ENCODE measurements at regions not wholly inside any gene's neighbourhood (a gene's known extent, or its start where the extent isn't known, plus 50 kb on each side); places are given as distances from the start of the nearest gene placed in this dataset.
A peak's percentile ranks its signal among the peaks of the same experiment; 100 is the strongest.

DNA sequence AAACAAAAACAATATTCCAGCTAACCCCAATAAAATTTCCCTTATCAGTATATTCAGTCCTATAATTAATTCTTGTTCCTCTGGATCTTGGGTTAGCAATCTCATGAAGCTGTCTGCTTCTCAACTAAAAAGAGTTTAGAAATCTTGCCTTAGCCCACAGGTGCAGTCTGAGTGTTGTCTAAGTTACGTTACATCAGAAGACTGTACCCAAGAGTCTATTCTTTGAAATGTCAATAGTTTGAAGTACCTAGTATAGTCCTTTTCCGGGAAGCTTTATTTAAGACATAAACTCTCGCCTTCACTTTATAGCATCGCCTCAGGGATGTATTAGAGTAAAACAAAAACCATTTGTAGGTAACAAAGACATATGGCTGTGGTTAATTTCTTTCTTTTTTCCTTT lies 465.1 kb downstream of the FUT8 start:
- ATAC-seq (no peak), DNase-seq (no peak)
- H3K36me3 Mint-ChIP-seq (ENCODE audit: low read depth), result no peaks in the 10 kb centered on the region
- no peak overlapping the region for H3K4me3 Mint-ChIP-seq
- H3K9me3 Mint-ChIP-seq, result no peaks in the 10 kb centered on the region
- H3K27ac Mint-ChIP-seq, result no peak overlapping the region
- no peaks in the 10 kb centered on the region for H3K27me3 Mint-ChIP-seq
- H3K4me1 Mint-ChIP-seq, result peaks cover 37% of the 10 kb centered on the region

DNA sequence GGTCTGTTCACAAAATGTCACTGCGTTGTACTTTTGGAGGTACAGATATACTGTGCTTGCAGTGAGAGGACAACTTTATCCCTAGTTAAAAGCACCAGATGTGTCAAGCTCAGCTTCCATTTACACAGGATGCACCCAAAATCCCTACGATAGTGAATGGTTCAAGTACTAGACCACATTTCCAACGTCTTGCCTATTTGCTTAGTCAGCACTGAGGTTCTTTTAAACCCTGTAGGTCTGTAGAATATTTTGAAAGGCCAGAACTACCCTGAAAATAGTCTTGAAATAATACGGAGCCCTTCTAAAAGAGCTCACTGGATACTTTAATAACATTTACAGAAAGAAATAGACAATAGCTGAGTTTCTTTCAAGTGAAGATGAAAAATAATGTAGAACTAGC lies 466.1 kb downstream of the FUT8 start:
- no peak overlapping the region for H3K27ac Mint-ChIP-seq
- no peaks in the 10 kb centered on the region for H3K27me3 Mint-ChIP-seq
- H3K4me3 Mint-ChIP-seq, result no peak overlapping the region
- no peaks in the 10 kb centered on the region for H3K36me3 Mint-ChIP-seq (ENCODE audit: low read depth)
- DNase-seq (no peak), ATAC-seq (no peak)
- peaks cover 37% of the 10 kb centered on the region for H3K4me1 Mint-ChIP-seq
- peaks cover under 1% of the 10 kb centered on the region for H3K9me3 Mint-ChIP-seq

DNA sequence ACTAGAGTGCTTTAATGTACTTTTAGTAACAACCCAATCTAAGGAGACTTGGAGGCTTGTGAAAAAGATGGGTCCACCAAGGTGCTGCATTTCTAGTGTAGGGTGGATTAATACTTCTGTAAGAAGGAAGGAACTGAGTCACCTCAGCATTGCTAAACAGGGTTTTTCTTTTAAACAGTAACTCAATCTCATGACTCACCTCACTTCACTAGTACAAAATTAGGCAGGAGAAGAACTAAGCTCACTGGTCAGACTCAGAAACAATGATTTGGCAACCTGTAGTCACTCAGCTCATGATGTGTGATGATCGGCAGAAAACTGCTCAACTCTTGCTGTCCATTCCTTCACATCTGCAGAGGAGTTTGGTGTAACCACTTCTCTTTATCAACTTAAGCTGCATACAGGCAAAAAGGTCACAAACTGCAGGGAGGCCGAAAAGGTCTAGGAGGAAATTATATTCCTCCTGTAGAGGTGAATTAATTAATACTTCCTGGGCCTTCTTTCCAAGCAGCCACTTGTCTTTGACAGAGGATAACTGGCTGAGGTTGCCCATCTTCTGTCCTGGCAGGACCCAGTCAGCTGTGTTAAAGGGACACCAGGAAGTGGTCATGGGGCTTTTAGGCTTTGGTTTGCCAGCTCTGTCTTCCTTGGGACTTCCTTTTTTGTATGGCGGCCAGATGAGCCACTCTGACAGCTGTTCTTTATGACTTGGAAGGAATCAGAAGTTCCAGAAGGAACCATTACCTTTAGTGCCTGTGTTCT lies 466.9 kb downstream of the FUT8 start:
- Mint-ChIP-seq H3K27me3 (no peaks in the 10 kb centered on the region), H3K4me1 (peaks cover 37% of the 10 kb centered on the region), H3K9me3 (peaks cover 6% of the 10 kb centered on the region), H3K4me3 (no peak overlapping the region), H3K27ac (peak overlapping the region; percentile 5), H3K36me3 (ENCODE audit: low read depth) (no peaks in the 10 kb centered on the region)
- ATAC-seq (peak; percentile 98), DNase-seq (no peak)

DNA sequence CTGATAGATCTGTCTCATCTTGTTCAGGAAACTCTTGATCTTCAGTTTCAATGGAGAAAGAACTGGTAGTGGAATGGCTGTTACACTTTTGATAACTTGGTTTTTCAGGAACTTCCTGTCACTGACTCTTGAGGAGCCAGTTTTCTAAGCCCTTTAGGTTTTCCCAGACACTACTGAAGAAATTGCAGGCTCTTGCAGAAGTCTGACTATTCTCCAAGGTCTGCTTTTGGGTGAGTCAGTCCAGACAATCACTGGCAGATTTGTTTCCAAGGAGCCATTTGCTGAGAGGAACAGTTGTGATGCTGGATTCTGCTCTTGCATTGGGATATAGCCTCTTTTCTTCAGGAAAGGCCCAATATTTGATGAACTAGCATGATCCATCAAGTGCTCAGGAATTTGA lies 468.0 kb downstream of the FUT8 start:
- Mint-ChIP-seq H3K9me3 (peaks cover 6% of the 10 kb centered on the region), H3K4me1 (peaks cover 37% of the 10 kb centered on the region), H3K4me3 (no peak overlapping the region), H3K36me3 (ENCODE audit: low read depth) (no peaks in the 10 kb centered on the region), H3K27ac (no peak overlapping the region), H3K27me3 (no peaks in the 10 kb centered on the region)
- ATAC-seq (no peak), DNase-seq (no peak)

DNA sequence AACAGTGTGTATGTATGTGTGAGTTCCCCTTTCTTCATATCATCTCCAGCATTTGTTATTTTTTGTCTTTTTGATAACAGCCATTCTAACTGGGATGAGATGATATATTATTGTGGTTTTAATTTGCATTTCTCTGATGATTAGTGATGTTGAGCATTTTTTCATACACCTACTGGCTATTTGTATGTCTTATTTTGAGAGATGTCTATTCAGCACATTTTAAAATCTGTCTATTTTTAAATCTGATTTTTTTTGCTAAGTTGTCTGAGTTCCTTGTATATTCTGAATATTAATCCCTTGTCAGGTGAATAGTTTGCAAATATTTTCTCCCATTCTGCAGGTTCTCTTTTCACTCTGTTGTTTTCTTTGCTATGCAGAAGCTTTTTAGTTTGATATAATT lies 469.1 kb downstream of the FUT8 start:
- DNase-seq (no peak), ATAC-seq (no peak)
- Mint-ChIP-seq H3K9me3 (peaks cover 6% of the 10 kb centered on the region), H3K27me3 (no peaks in the 10 kb centered on the region), H3K4me3 (no peak overlapping the region), H3K36me3 (ENCODE audit: low read depth) (no peaks in the 10 kb centered on the region), H3K27ac (no peak overlapping the region), H3K4me1 (peaks cover 37% of the 10 kb centered on the region)

DNA sequence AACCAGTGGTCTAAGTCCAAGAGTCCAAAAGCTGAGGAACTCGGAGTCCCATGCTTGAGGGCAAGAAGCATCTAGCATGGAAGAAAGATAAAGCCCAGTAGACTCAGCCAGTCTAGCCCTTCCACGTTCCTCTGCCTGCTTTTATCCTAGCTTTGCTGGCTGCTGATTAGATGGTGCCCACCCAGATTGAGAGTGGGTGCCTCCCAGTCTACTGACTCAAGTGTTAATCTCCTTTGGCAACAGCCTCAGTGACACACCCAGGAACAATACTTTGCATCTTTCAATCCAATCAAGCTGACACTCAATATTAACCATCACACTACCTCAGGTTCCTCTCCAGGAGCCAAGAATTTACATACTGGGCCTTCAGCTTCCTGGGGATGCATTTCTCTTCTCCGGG lies 476.1 kb downstream of the FUT8 start:
- Mint-ChIP-seq H3K36me3 (ENCODE audit: low read depth) (no peaks in the 10 kb centered on the region), H3K27ac (no peak overlapping the region), H3K27me3 (no peaks in the 10 kb centered on the region), H3K9me3 (peaks cover 10% of the 10 kb centered on the region), H3K4me1 (no peaks in the 10 kb centered on the region), H3K4me3 (no peak overlapping the region)
- no peak for ATAC-seq
- DNase-seq, result no peak

DNA sequence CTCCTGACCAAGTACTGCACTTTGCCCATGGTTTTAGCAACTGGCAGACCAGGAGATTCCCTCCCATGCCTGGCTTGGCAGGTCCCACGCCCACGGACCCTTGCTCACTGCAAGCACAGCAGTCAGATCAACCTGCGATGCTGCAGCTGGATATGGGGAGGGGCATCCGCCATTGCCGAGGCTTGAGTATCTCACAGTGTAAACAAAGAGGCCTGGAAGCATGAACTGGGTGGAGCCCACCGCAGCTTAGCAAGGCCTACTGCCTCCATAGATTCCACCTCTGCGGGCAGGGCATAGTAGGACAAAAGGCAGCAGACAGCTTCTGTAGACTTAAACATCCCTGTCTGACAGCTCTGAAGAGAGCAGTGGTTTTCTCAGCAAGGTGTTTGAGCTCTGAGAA lies 479.8 kb downstream of the FUT8 start:
- Mint-ChIP-seq H3K36me3 (ENCODE audit: low read depth) (peaks cover 2% of the 10 kb centered on the region), H3K4me1 (no peaks in the 10 kb centered on the region), H3K27ac (no peak overlapping the region), H3K27me3 (no peaks in the 10 kb centered on the region), H3K4me3 (no peak overlapping the region), H3K9me3 (peaks cover 24% of the 10 kb centered on the region)
- DNase-seq (no peak), ATAC-seq (no peak)

DNA sequence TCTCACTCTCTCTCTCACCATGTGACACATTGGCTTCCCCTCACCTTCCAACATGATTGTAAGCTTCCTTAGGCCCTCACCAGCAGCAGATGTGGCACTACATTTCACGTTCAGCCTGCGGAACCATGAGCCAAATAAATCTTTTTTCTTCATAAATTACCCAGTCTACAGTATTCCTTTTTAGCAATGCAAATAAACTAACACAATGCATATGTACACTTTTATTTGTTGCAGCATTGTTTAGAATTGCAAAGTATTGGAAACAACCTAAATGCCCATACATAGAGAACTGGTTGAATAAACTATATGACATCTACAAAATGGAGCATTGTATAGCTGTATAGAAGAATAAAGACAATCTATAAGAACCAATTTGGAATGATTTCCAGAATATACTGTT lies 487.6 kb downstream of the FUT8 start:
- no peak for DNase-seq
- Mint-ChIP-seq H3K4me3 (no peak overlapping the region), H3K27ac (no peak overlapping the region), H3K4me1 (no peaks in the 10 kb centered on the region), H3K9me3 (peaks cover 29% of the 10 kb centered on the region), H3K27me3 (no peaks in the 10 kb centered on the region), H3K36me3 (ENCODE audit: low read depth) (peaks cover 3% of the 10 kb centered on the region)
- no peak for ATAC-seq

DNA sequence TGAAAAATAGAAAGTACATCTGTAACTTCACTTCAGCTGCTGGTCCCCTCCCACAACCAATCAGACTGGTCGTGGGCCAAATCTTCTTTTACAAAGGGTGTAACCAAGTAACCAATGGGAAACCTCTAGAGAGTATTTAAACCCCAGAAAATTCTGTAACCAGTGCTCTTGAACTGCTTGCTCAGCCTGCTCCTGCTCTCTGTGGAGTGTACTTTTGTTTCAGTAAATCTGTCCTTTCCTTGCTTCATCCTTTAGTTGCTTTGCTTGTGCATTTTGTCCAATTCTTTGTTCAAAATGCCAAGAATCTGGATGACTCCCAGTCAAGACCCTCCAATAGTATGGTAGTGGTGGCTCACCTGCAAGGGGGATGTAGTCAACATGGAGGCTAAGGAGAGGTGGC lies 489.1 kb downstream of the FUT8 start:
- H3K27me3 Mint-ChIP-seq, result no peaks in the 10 kb centered on the region
- H3K27ac Mint-ChIP-seq, result no peak overlapping the region
- no peak for DNase-seq
- peaks cover 23% of the 10 kb centered on the region for H3K9me3 Mint-ChIP-seq
- H3K4me3 Mint-ChIP-seq, result no peak overlapping the region
- H3K4me1 Mint-ChIP-seq, result no peaks in the 10 kb centered on the region
- ATAC-seq, result no peak
- H3K36me3 Mint-ChIP-seq (ENCODE audit: low read depth), result peaks cover 3% of the 10 kb centered on the region

DNA sequence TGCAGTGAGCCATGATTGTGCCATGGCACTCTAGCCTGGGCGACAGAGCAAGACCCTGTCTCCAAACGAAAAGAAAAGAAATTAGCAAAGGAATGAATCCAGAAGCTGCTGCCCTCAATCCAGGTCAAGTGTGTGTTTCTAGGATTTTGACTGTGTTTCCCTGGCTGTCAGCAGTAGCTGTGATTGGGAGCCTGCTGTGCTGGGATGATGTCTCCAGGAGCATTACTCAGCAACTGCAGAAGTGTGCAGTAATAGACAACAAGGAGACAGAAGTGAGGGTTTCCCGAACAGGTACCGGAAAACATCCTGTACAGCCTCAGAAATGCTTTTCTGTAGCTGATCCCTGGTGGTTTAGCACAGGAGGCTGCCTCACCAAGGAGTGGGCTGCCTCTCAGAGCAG lies 492.5 kb downstream of the FUT8 start:
- Mint-ChIP-seq H3K27ac (no peak overlapping the region), H3K4me3 (no peak overlapping the region), H3K9me3 (peaks cover 16% of the 10 kb centered on the region), H3K27me3 (no peaks in the 10 kb centered on the region), H3K36me3 (ENCODE audit: low read depth) (peaks cover 3% of the 10 kb centered on the region), H3K4me1 (no peaks in the 10 kb centered on the region)
- DNase-seq, result no peak
- no peak for ATAC-seq

DNA sequence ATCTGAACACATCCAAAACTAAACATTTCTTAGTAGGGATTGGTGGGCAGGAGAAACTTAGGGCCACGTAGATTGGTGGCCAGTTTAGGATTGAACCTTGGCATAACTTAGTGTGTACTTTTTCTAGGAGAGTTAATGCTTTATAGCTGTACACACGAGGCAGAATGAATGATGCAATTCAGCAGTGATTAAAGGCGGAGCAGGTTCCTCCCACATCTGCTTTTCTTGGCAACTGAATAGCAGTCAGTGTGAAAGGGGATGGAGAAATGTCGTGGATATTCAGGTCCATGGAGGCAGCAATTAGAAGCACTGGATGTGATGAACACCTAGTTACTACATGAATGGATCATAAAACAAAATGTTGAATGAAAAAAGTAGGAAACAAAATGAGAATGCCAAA lies 493.8 kb downstream of the FUT8 start:
- Mint-ChIP-seq H3K36me3 (ENCODE audit: low read depth) (no peaks in the 10 kb centered on the region), H3K4me1 (no peaks in the 10 kb centered on the region), H3K9me3 (peaks cover 5% of the 10 kb centered on the region), H3K27me3 (no peaks in the 10 kb centered on the region), H3K27ac (no peak overlapping the region), H3K4me3 (no peak overlapping the region)
- ATAC-seq, result no peak
- DNase-seq, result no peak

DNA sequence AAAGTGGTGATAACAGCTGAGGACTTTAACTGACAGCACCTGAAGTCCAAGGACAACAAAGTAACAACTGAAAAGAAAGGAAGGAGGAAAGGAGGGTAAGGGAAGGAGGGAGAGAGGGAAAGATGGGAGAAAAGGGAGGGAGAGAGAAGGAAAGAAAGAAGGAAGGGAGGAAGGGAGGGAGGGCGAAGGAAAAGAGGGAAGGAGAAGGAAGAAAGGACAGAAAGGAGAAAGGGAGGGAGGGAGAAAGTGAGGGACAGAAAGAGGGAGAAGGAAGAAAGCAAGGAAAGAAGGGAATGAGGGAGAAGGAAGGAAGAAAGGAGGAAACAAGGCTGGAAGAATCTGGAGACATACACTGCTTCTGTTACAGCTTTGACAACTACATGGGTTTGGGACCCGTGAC lies 494.4 kb downstream of the FUT8 start:
- no peaks in the 10 kb centered on the region for H3K36me3 Mint-ChIP-seq (ENCODE audit: low read depth)

DNA sequence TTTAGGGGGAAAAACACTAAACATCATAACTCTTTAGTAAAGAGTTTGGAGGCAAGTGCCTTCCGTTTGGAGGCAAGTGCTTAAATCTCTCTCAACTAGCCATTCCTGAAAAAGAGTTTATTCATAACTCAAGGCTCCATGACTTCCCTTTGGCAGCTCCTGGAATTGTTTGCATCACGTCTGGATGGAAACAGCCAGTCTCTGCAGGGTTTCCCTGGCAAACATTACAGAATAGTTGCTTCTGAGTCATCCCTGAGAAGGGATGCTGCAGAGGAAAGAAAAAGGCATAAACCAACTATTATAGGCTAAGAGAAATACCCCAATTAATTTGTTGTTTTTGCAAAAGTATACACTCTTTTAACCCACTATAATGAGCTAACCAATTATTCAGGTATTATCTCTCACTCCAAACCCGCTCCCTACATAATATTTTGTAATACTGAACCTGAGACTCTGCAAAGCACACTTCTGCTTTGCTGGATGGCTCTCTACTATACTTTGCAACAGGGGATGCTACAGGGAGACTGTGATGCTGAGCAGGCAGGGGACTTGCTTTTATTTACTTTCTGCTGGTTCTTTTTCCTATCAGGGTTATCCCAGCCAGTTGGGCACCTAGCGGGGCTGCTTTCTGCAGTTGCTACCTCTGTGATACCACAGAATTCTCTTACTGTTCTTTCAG lies 497.7 kb downstream of the FUT8 start:
- H3K36me3 Mint-ChIP-seq (ENCODE audit: low read depth), result no peaks in the 10 kb centered on the region
- ATAC-seq (no peak), DNase-seq (no peak)
- peaks cover 2% of the 10 kb centered on the region for H3K27me3 Mint-ChIP-seq
- H3K4me1 Mint-ChIP-seq, result peaks cover 12% of the 10 kb centered on the region
- H3K4me3 Mint-ChIP-seq, result no peak overlapping the region
- no peaks in the 10 kb centered on the region for H3K9me3 Mint-ChIP-seq
- no peak overlapping the region for H3K27ac Mint-ChIP-seq

More for the DNA sequence above, 494.4 kb downstream of the FUT8 start:
- ATAC-seq, result no peak
- Mint-ChIP-seq H3K4me1 (no peaks in the 10 kb centered on the region), H3K9me3 (no peaks in the 10 kb centered on the region), H3K27ac (no peak overlapping the region), H3K4me3 (no peak overlapping the region), H3K27me3 (no peaks in the 10 kb centered on the region)
- no peak for DNase-seq

DNA sequence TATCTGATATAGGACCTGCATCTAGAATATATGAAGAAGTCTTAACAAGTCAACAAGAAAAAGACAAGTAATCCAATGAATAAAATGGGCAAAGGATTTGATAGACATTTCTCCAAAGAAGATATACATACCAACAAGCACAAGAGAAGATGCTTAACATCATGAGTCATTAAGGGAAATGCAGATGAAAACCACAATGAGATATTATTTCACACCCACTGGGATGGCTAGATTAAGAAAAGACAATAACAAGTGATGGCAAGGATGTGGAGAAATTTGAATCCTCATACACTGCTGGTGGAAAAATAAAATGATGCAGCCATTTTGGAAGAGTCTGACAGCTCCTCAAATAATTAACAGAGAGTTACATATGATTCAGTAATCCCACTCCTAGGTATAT lies 502.6 kb downstream of the FUT8 start:
- Mint-ChIP-seq H3K4me3 (no peak overlapping the region), H3K27ac (no peak overlapping the region), H3K36me3 (ENCODE audit: low read depth) (no peaks in the 10 kb centered on the region), H3K9me3 (peaks cover 3% of the 10 kb centered on the region), H3K27me3 (peaks cover 2% of the 10 kb centered on the region), H3K4me1 (peaks cover 14% of the 10 kb centered on the region)
- peak; percentile 49 for ATAC-seq
- DNase-seq, result no peak

DNA sequence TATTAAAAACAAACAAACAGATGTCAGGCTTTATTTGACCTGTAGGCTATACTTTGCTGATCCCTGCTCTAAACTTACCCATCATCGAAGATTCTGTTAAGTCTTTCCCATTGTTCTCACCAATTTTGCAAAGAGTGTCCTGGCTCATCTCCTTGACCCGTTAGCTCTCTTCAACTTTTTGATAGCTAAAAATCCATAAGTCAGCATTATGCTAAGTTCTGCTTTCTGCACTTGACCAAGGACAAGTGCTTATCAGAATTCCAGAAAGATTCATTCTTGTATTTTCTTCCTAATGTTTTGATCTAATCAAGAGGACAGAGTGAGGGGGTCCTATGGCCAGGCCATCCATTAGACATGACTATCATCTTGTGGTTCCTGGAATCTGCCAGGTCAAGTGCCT lies 503.5 kb downstream of the FUT8 start:
- Mint-ChIP-seq H3K4me3 (no peak overlapping the region), H3K27ac (no peak overlapping the region), H3K27me3 (peaks cover 2% of the 10 kb centered on the region), H3K9me3 (peaks cover 3% of the 10 kb centered on the region), H3K36me3 (ENCODE audit: low read depth) (no peaks in the 10 kb centered on the region), H3K4me1 (peaks cover 14% of the 10 kb centered on the region)
- DNase-seq (no peak), ATAC-seq (no peak)

All from activated naive CD8-positive, alpha-beta T cell treated with anti-CD3 and anti-CD28 coated beads, Interleukin-2, amount 50 U/mL, for 24 hours (primary cell).